Esophagus squamous epithelium (tissue), 4 donors: ENCODE measurements at regions not wholly inside any gene's neighbourhood (a gene's known extent, or its start where the extent isn't known, plus 50 kb on each side); places are given as distances from the start of the nearest gene placed in this dataset.
"Not testable (repeated sequence)": the region's sequence is repeated elsewhere in the genome, so short reads cannot be mapped to it uniquely, and the experiment has no call there.

ENCODE experiments used
- POLR2A ChIP-seq, 4 donors: fragments of 450-650 bp; IDR thresholded peaks; one replicate each; pipeline ENCODE4 v1.6.1; 2017; ENCODE audit warnings: antibody characterized with exemption in 4 of 4, mild to moderate bottlenecking in 4 of 4, moderate library complexity in 3 of 4
- TF ChIP-seq, protein P1 (sequence below), 6 experiments: fragments of 450-650 bp in 4 of 6; fragments of 200-600 bp in 2 of 6; sonication (generic) in 2 of 6; IDR thresholded peaks; one replicate each; pipeline ENCODE4 v1.5.1; 2016 to 2019; ENCODE audit warnings: antibody characterized with exemption in 6 of 6, mild to moderate bottlenecking in 4 of 6, moderate library complexity in 4 of 6

DNA sequence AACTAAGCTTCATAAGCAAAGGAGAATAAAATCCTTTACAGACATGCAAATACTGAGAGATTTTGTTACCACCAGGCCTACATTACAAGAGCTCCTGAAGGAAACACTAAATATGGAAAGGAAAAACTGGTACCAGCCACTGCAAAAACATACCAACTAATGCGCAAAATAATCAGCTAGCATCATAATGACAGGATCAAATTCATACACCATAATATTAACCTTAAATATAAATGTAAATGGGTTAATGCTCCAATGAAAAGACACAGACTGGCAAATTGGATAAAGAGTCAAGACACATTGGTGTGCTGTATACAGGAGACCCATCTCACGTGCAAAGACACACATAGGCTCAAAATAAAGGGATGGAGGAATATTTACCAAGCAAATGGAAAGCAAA, 80.3 kb upstream of the SLC35F3 start:
- TF ChIP-seq, protein P1, sequence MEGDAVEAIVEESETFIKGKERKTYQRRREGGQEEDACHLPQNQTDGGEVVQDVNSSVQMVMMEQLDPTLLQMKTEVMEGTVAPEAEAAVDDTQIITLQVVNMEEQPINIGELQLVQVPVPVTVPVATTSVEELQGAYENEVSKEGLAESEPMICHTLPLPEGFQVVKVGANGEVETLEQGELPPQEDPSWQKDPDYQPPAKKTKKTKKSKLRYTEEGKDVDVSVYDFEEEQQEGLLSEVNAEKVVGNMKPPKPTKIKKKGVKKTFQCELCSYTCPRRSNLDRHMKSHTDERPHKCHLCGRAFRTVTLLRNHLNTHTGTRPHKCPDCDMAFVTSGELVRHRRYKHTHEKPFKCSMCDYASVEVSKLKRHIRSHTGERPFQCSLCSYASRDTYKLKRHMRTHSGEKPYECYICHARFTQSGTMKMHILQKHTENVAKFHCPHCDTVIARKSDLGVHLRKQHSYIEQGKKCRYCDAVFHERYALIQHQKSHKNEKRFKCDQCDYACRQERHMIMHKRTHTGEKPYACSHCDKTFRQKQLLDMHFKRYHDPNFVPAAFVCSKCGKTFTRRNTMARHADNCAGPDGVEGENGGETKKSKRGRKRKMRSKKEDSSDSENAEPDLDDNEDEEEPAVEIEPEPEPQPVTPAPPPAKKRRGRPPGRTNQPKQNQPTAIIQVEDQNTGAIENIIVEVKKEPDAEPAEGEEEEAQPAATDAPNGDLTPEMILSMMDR (IDR thresholded peaks at IDR 0.05): not testable (repeated sequence)
- not testable (repeated sequence) for TF ChIP-seq POLR2A (IDR thresholded peaks at IDR 0.05)
